Fibroblast of lung (primary cell): ENCODE measurements at regions not wholly inside any gene's neighbourhood (a gene's known extent, or its start where the extent isn't known, plus 50 kb on each side); places are given as distances from the start of the nearest gene placed in this dataset.

Experiments used
- DNase-seq, 2 donors: peaks; one replicate each; pipeline versions ENCODE4 v3.0.0 to v3.0.0-alpha.2; 2010; ENCODE audit warnings: low read depth in 2 of 2
- H2AFZ ChIP-seq: 2 replicates; pipeline ENCODE4 v1.5.1; 2012; ENCODE audit warnings: low read length, control low read depth, inconsistent platforms
- H3K27ac ChIP-seq: 2 replicates; pipeline ENCODE4 v1.5.1; 2011; ENCODE audit warnings: low read length, control low read depth; ENCODE audit not compliant: insufficient read depth
- H3K27me3 ChIP-seq: 2 replicates; pipeline ENCODE4 v1.5.1; 2011; ENCODE audit warnings: mild to moderate bottlenecking, low read length; ENCODE audit not compliant: control insufficient read depth, insufficient read depth
- H3K36me3 ChIP-seq: 2 replicates; pipeline ENCODE4 v1.5.1; 2011; ENCODE audit warnings: low read length; ENCODE audit not compliant: control insufficient read depth, insufficient read depth
- H3K4me1 ChIP-seq: 2 replicates; pipeline ENCODE4 v1.5.1; 2011; ENCODE audit warnings: low read length; ENCODE audit not compliant: control insufficient read depth, insufficient read depth; ENCODE audit errors: extremely low read depth
- H3K4me2 ChIP-seq: 2 replicates; pipeline ENCODE4 v1.5.1; 2011; ENCODE audit warnings: low read length, control low read depth; ENCODE audit not compliant: insufficient read depth; ENCODE audit errors: extremely low read depth
- H3K4me3 ChIP-seq, 4 experiments: fragments of 200-600 bp in 1 of 4; sonication (generic) in 1 of 4; replicated peaks in 1 of 4; 2 replicates each; pipeline ENCODE4 v1.5.1; 2011 to 2016; ENCODE audit warnings: low read length in 4 of 4, low read depth in 3 of 4, mild to moderate bottlenecking in 3 of 4, control low read depth in 2 of 4, inconsistent platforms in 1 of 4, mixed read lengths in 1 of 4; ENCODE audit not compliant: insufficient read depth in 1 of 4; ENCODE audit errors: control extremely low read depth in 1 of 4
- H3K79me2 ChIP-seq: 2 replicates; pipeline ENCODE4 v1.5.1; 2012; ENCODE audit warnings: mild to moderate bottlenecking, low read length, inconsistent platforms; ENCODE audit not compliant: control insufficient read depth, insufficient read depth
- H3K9ac ChIP-seq: 2 replicates; pipeline ENCODE4 v1.5.1; 2011; ENCODE audit warnings: mild to moderate bottlenecking, low read length, control low read depth; ENCODE audit not compliant: insufficient read depth
- H3K9me3 ChIP-seq: 2 replicates; pipeline ENCODE4 v1.5.1; 2012; ENCODE audit warnings: low read depth, low read length; ENCODE audit not compliant: control insufficient read depth, insufficient read depth
- H4K20me1 ChIP-seq: 2 replicates; pipeline ENCODE4 v1.5.1; 2011; ENCODE audit warnings: low read length; ENCODE audit not compliant: control insufficient read depth, insufficient read depth; ENCODE audit errors: extremely low read depth
- CTCF ChIP-seq, 2 donors: IDR thresholded peaks in 1 of 2; conservative IDR thresholded peaks in 1 of 2; 1 replicate in 1 of 2; 2 replicates in 1 of 2; pipeline ENCODE4 v1.5.1; 2011 to 2012; ENCODE audit warnings: low read length in 2 of 2, control low read depth in 1 of 2, inconsistent platforms in 1 of 2, low read depth in 1 of 2, mild to moderate bottlenecking in 1 of 2
- EZH2 ChIP-seq: IDR thresholded peaks from 2 replicates; pipeline ENCODE4 v1.5.1; 2012; ENCODE audit warnings: low read length, control low read depth, mild to moderate bottlenecking; ENCODE audit errors: missing control alignments

DNA sequence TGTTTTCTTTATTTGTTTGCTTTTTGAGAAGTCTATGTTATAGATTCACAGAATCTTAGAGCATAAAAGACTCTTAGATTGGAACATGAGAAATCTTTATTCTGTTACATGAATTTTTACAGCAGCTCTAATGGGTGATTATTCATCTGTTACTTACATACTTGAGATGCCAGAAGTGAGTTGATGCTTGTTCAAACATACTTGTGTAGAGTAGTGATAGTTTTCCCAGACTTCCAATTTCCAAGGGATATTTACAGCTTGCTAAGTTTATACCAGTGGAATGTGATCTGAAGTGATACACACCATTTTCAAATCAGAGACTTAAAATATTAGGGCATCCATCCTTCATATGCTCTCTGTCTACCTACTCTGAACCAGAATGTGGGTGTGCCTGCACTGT, 252.9 kb upstream of the SMIM31 start:
- no peak overlapping the region for H2AFZ ChIP-seq
- no peaks in the 10 kb centered on the region for H3K4me1 ChIP-seq
- H3K27ac ChIP-seq = no peak overlapping the region
- peak in 1 of 2 donors; percentile 83 for DNase-seq
- H3K27me3 ChIP-seq = no peaks in the 10 kb centered on the region
- no peaks in the 10 kb centered on the region for H3K36me3 ChIP-seq
- no peak overlapping the region for H3K9ac ChIP-seq
- no peaks in the 10 kb centered on the region for H3K9me3 ChIP-seq
- no peak overlapping the region for H3K4me2 ChIP-seq
- no peak overlapping the region for H3K4me3 ChIP-seq
- H4K20me1 ChIP-seq = no peaks in the 10 kb centered on the region
- no peaks in the 10 kb centered on the region for H3K79me2 ChIP-seq
- TF ChIP-seq EZH2 (no peak), CTCF (conservative IDR thresholded peaks at IDR 0.05 in 1 of 2, IDR thresholded peaks at IDR 0.05 in 1 of 2; ENCODE audit: low read depth in 1 of 2, low read length in 2 of 2) (no peak)

DNA sequence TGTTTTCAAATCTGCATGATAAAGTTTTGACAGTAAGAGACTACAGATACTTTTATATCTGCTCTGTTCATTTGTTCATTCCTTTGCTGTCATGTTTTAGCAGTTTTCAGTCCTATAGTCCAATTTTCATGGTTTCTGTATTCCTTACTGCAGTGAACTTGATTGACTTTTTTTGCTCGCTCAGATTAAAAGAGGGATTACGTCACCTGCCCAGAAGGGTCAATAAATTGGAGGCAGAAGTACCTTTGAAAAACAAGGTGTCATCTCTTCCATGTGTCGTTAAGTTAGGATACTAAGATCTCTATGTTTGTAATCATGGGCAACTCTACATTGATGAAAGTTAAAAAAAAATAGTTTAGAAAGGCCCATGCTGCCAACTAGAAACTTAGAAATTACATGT, 250.1 kb upstream of the SMIM31 start:
- Histone ChIP-seq H3K36me3 (no peaks in the 10 kb centered on the region), H4K20me1 (no peaks in the 10 kb centered on the region), H3K27me3 (no peaks in the 10 kb centered on the region), H2AFZ (no peak overlapping the region), H3K9me3 (no peaks in the 10 kb centered on the region), H3K4me1 (no peaks in the 10 kb centered on the region), H3K4me2 (no peak overlapping the region), H3K27ac (no peak overlapping the region), H3K9ac (no peak overlapping the region), H3K79me2 (no peaks in the 10 kb centered on the region), H3K4me3 (no peak overlapping the region)
- no peak for DNase-seq
- TF ChIP-seq CTCF (conservative IDR thresholded peaks at IDR 0.05 in 1 of 2, IDR thresholded peaks at IDR 0.05 in 1 of 2; ENCODE audit: low read depth in 1 of 2, low read length in 2 of 2) (no peak), EZH2 (no peak)

DNA sequence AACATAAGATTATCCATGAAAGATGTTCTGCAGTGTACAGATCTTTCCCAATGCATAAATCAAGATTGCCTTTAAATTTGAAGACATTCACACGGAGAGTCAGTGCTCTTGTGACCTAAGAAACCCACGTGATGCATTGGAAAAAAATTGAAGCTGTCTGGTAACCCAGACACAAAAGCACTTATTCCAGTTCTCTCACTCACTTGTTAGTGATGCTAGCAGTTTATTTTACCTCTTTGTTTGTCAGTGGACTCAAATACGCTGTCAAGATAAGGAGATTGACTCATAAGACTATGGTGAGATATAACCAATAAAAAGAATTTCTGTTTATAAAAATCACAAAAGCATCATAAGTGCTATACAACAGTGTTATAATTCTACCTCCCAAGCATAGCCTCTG, 245.8 kb upstream of the SMIM31 start:
- no peaks in the 10 kb centered on the region for H3K79me2 ChIP-seq
- no peak for TF ChIP-seq EZH2
- no peak for TF ChIP-seq CTCF (conservative IDR thresholded peaks at IDR 0.05 in 1 of 2, IDR thresholded peaks at IDR 0.05 in 1 of 2; ENCODE audit: low read depth in 1 of 2, low read length in 2 of 2)
- H3K9ac ChIP-seq = no peak overlapping the region
- DNase-seq = peak in 1 of 2 donors; percentile 57
- no peak overlapping the region for H3K4me2 ChIP-seq
- H3K4me3 ChIP-seq = no peak overlapping the region
- no peaks in the 10 kb centered on the region for H3K27me3 ChIP-seq
- no peak overlapping the region for H3K27ac ChIP-seq
- H3K36me3 ChIP-seq = no peaks in the 10 kb centered on the region
- no peak overlapping the region for H2AFZ ChIP-seq
- H4K20me1 ChIP-seq = no peaks in the 10 kb centered on the region
- H3K9me3 ChIP-seq = no peaks in the 10 kb centered on the region
- H3K4me1 ChIP-seq = no peaks in the 10 kb centered on the region
